Muscle of leg (tissue), 3 donors: ENCODE measurements at regions not wholly inside any gene's neighbourhood (a gene's known extent, or its start where the extent isn't known, plus 50 kb on each side); places are given as distances from the start of the nearest gene placed in this dataset.

Experiments
- DNase-seq: peaks from one replicate; pipeline ENCODE4 v3.0.0; 2013
- H3K27ac ChIP-seq: one replicate; pipeline ENCODE4 v1.5.1; 2013; ENCODE audit warnings: mild to moderate bottlenecking, low read length, control low read depth
- H3K27me3 ChIP-seq: one replicate; pipeline ENCODE4 v1.6.1; 2013; ENCODE audit warnings: low read length; ENCODE audit not compliant: control insufficient read depth, insufficient read depth
- H3K36me3 ChIP-seq: one replicate; pipeline ENCODE4 v1.6.1; 2013; ENCODE audit warnings: low read length; ENCODE audit not compliant: control insufficient read depth, insufficient read depth
- H3K4me1 ChIP-seq: one replicate; pipeline ENCODE4 v1.6.1; 2013; ENCODE audit warnings: low read length; ENCODE audit not compliant: control insufficient read depth, insufficient read depth
- H3K4me3 ChIP-seq: one replicate; pipeline ENCODE4 v1.5.1; 2013; ENCODE audit warnings: low read length, control low read depth
- H3K9me3 ChIP-seq: replicated peaks from 2 replicates; pipeline ENCODE4 v1.6.1; 2013; ENCODE audit warnings: low read depth, low read length; ENCODE audit not compliant: control insufficient read depth
- WGBS: methylation state at CpG from one replicate; pipeline ENCODE4 v1.1.5; 2013; ENCODE audit warnings: missing lambda C conversion rate; ENCODE audit not compliant: insufficient coverage; 5-methylcytosine and 5-hydroxymethylcytosine counted together

DNA sequence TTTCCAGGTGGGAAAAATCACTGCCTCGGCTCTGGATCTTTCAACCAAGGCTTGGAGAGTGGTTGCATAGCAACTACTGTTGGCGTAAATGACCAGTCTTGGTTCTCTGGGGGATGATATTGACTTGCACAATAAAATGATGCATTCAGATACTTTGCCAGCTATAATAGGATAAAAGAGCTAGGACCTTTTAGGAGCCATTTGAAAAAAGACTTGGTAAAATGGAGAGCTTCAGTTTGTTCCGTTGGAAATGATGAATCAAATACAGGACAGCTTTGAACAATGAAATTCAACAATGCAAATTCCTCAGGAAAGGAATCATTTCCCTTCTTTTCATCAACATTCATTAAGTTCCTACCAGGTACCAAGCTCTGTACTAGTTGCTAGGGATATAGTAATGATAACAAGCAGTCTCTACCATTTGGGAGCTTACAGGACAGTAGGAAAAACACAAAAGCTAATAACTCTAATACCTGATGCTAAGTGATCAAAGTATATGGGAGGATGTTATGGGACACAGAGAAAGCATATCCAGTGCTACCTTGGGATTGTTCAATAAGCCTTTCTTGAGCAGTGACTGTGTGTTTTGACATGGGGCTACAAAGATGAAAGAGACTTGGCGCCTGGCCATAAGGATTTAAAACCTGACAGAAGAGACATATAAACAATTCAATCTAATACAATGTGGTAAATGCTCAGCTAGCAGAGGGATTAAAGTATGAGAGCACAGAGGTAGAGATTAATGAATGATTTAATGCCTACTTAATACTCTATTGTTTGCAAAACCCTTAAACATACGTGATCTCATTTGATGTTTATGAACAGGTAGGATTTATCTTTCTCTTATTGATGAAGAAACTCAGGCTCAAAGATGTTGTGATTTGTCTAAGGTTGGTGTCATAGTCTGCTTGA is 110.7 kb downstream of the QPCT start:
- peak; percentile 57 for DNase-seq

DNA sequence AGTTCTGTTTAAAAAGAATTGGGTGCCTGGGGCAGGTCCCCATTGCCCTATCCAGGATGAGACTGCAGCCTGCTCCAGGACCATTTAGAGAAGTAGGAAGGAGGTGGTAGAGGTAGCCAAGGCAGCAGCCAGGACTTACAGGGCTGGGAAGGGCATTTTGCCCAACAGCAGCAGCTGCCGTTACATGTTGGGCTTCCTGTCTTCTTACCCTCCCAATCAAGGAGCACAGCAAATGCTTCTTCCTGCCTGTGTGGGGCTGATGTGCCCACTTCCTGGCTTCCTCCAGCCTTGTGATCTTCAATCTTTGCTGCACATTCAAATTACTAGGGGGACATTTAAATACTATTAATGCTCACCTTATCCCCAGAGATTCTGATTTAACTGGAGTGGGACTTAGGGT is 112.0 kb downstream of the QPCT start:
- H3K27me3 ChIP-seq, result no peaks in the 10 kb centered on the region
- no peaks in the 10 kb centered on the region for H3K9me3 ChIP-seq
- DNase-seq, result peak; percentile 35
- H3K4me1 ChIP-seq, result peaks cover 5% of the 10 kb centered on the region
- H3K27ac ChIP-seq, result no peak overlapping the region
- no peaks in the 10 kb centered on the region for H3K36me3 ChIP-seq
- 22% methylated on average over 1 of the region's 1 CpG for WGBS
- no peak overlapping the region for H3K4me3 ChIP-seq

More for the DNA sequence above, 110.7 kb downstream of the QPCT start:
- Histone ChIP-seq H3K4me3 (no peak overlapping the region), H3K4me1 (peaks cover 5% of the 10 kb centered on the region), H3K27me3 (no peaks in the 10 kb centered on the region), H3K9me3 (no peaks in the 10 kb centered on the region), H3K27ac (no peak overlapping the region), H3K36me3 (no peaks in the 10 kb centered on the region)
- 43% methylated on average over 2 of the region's 5 CpGs for WGBS

DNA sequence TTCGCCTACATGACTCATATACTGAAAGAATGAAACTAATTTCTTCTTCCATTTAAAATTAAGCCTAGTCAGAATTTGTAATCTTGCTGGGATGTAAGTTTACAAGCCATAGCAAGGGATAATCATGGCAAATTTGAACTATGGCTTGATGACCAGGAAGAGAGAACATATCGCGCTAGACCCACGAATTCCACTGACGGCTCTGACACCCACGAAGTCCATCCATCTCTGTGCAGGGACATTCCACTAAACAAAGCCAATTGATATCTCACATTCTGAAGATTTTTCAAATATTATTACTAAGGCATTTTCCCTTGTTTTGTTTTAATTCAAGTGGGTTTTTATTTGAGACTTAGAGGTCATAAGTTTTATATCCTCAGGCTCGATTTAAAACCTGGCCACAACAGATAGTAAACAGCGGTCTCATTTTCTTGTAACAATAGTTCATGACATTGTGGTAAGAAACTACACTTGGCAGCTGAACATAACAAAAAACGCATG is 113.0 kb downstream of the QPCT start:
- WGBS, result 56% methylated on average over 3 of the region's 9 CpGs
- DNase-seq, result no peak
- peaks cover 5% of the 10 kb centered on the region for H3K4me1 ChIP-seq
- H3K27ac ChIP-seq, result no peak overlapping the region
- no peaks in the 10 kb centered on the region for H3K27me3 ChIP-seq
- no peaks in the 10 kb centered on the region for H3K9me3 ChIP-seq
- no peaks in the 10 kb centered on the region for H3K36me3 ChIP-seq
- H3K4me3 ChIP-seq, result no peak overlapping the region

DNA sequence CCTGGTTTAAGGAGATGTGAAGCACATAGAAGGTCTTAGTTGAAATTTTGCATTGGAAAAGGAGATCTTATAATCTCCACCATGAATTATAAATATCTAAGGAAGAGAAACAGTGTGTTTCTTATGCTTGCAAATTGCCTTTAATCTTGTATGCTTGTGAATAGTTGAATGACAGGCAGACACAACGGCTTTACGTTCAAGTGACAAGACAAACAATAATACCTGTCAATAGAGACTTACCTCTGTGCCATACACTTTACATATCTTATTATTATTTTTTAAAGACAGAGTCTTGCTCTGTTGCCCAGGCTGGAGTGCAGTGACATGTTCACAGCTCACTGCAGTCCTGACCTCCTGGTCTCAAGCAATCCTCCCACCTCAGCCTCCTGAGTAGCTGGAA is 113.7 kb downstream of the QPCT start:
- Histone ChIP-seq H3K9me3 (no peaks in the 10 kb centered on the region), H3K27ac (no peak overlapping the region), H3K36me3 (no peaks in the 10 kb centered on the region), H3K4me1 (peaks cover 5% of the 10 kb centered on the region), H3K4me3 (no peak overlapping the region), H3K27me3 (no peaks in the 10 kb centered on the region)
- WGBS, result no CpG with 5 or more reads among the region's 2 CpGs
- no peak for DNase-seq

DNA sequence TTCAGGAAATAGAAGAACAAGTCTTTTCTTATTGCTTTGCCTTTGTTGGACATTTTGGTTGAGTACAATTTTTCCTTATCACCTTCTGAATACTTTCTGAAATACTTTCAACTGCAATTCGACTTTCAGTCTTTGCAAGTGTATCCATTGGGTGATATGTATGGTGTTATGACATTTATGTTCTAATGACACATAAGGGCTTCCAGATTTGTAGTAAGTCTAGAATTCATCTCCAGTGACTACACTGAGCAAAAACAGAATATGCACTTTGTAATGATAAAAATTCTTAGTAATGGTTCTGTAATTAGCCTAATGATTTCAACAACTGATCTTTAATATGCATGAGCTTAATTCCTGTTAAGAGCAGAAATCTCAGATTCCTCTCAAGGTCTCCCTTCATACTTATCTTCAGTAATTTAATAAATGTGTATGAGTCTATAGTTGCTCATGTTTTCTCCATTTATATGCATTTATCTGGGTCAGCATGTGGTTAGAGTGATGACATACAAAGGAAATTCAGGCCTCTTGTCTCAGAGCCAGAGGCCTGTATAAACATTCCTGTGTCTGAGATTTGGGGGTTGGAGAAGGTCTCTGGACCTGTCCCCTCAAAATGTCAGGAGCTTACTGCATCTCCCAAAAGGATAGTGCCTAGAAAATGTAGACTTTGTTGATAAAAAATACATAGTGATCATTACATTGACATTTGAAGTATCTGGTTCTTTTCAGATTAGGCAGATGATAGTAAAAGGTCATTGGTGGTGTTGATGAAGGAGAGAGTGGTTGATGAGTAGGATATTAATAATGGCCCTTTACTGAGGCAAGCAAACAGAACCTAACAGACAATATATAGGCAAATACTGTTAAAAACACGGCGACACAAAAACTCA is 114.9 kb downstream of the QPCT start:
- peak; percentile 38 for DNase-seq
- H3K4me3 ChIP-seq, result no peak overlapping the region
- no peaks in the 10 kb centered on the region for H3K27me3 ChIP-seq
- H3K36me3 ChIP-seq, result no peaks in the 10 kb centered on the region
- peaks cover 5% of the 10 kb centered on the region for H3K4me1 ChIP-seq
- H3K9me3 ChIP-seq, result no peaks in the 10 kb centered on the region
- no CpG with 5 or more reads among the region's 3 CpGs for WGBS
- H3K27ac ChIP-seq, result no peak overlapping the region

DNA sequence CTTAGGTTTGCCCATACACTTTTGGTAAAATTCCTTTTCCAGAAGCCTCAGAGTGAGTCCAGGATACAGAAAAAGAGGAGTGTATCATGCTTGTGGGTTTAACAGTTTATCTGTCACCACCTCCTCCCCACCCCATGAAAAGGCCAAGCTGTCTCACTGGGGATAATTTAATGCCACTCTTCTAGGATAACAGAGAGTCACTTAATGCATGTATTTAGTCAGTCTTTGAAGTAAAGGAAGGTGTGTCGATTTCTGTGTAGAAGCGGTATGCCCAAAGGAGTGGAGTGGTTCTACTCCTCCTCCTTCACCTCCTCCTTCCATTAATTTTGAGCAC is 116.4 kb downstream of the QPCT start:
- Histone ChIP-seq H3K27ac (no peak overlapping the region), H3K4me3 (no peak overlapping the region), H3K4me1 (peaks cover 5% of the 10 kb centered on the region), H3K27me3 (no peaks in the 10 kb centered on the region), H3K36me3 (no peaks in the 10 kb centered on the region), H3K9me3 (no peaks in the 10 kb centered on the region)
- no peak for DNase-seq
- WGBS, result no CpG with 5 or more reads among the region's 2 CpGs

DNA sequence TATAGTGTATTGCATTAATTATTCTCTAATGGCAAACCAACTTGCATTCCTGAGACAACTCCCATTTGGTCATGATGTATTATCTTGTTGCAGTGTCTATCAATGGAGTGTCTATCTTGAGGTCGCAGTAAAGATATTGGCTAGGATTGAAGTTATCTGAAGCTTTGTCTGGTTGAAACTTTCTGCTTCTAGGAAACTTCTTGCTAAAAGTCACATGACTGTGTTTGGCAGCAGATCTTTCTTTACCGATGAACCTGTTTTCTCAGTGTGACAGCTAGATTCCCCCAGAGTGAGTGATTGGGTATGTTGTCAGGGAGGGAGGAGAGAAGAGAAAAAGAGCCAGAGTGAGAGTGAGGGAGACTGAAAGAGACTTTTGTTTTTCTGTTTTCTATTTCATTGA is 119.6 kb downstream of the QPCT start:
- H3K27me3 ChIP-seq, result no peaks in the 10 kb centered on the region
- no peak for DNase-seq
- 65% methylated on average over 2 of the region's 2 CpGs for WGBS
- no peaks in the 10 kb centered on the region for H3K4me1 ChIP-seq
- no peak overlapping the region for H3K27ac ChIP-seq
- no peak overlapping the region for H3K4me3 ChIP-seq
- no peaks in the 10 kb centered on the region for H3K9me3 ChIP-seq
- no peaks in the 10 kb centered on the region for H3K36me3 ChIP-seq

DNA sequence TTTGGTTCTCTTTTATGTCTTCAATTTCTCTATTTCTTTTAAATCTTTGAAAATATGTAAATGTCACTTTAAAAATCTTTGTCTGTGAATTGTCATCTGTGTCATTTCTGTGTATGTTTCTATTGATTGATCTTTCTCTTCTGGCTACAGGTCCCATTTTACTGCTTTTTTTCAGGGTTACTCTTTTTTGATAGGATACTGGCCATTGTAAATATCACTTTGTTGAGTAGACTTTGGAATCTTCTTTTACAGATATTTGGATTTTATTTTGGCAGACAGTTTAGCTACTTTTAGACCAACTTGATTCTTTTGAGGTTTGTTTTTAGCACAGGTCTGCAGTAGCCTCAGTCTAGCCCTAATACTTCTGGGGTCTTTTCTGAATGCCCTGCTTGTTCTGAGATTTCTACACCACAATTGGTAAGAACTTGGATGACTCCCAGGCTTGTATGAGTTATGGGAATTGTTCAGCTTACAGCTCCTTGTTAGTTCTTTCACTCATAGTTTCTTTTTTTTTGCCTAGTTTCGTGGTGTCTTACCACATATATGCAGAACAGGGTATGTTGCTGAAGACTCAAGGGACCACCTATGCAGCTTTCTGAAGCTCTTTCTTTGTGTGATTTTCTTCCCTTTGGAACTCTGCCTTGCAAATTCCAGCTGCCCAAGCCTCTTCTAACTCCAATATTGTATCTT is 122.2 kb downstream of the QPCT start:
- no peak for DNase-seq
- no peak overlapping the region for H3K27ac ChIP-seq
- H3K36me3 ChIP-seq, result no peaks in the 10 kb centered on the region
- no peaks in the 10 kb centered on the region for H3K27me3 ChIP-seq
- no peaks in the 10 kb centered on the region for H3K4me1 ChIP-seq
- H3K9me3 ChIP-seq, result no peaks in the 10 kb centered on the region
- WGBS, result no CpG with 5 or more reads among the region's 1 CpG
- H3K4me3 ChIP-seq, result no peak overlapping the region

DNA sequence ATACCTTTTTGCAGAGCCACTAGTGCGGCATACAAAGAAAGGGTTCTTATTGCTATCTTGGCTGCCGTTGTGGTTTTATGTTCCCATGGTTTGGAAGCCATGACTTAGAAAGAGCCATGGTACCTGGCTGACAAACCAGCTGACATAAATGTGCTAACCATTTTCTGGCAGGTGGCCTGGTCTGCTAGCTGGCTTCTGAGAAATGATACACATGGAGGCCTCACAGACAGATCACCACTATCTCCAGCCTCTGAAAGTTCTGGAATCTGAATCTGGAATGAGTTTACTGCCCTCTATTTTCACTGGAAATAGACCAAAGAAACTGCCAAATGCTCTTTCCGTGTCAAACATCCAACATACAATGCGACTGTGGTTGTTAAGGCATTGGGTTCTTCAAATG is 123.7 kb downstream of the QPCT start:
- no peak overlapping the region for H3K27ac ChIP-seq
- 71% methylated on average over 2 of the region's 4 CpGs for WGBS
- peak; percentile 39 for DNase-seq

DNA sequence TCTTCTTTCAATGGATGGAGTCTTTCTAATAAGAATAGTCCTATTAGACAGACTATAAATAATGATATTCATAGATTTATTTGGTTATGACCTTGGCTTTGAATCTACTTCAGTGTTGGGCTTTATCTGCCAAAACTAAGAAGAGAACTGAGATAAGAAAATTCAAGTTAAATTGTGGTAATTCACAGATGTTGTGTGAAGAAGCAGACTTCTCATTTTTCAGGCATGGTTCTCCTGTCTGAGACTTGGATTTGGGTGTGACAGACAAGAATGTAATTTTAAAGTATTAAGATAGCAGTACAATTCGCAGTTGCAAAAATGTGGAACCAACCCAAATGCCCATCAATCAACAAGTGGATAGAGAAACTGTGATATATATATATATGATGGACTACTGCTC is 124.7 kb downstream of the QPCT start:
- Histone ChIP-seq H3K27me3 (no peaks in the 10 kb centered on the region), H3K4me3 (no peak overlapping the region), H3K9me3 (no peaks in the 10 kb centered on the region), H3K36me3 (no peaks in the 10 kb centered on the region), H3K27ac (no peak overlapping the region), H3K4me1 (no peaks in the 10 kb centered on the region)
- no peak for DNase-seq
- no CpG with 5 or more reads among the region's 1 CpG for WGBS

More for the DNA sequence above, 123.7 kb downstream of the QPCT start:
- no peaks in the 10 kb centered on the region for H3K36me3 ChIP-seq
- H3K9me3 ChIP-seq, result no peaks in the 10 kb centered on the region
- no peaks in the 10 kb centered on the region for H3K27me3 ChIP-seq
- H3K4me3 ChIP-seq, result no peak overlapping the region
- H3K4me1 ChIP-seq, result no peaks in the 10 kb centered on the region
